Right cardiac atrium (tissue), 5 donors: ENCODE measurements at regions not wholly inside any gene's neighbourhood (a gene's known extent, or its start where the extent isn't known, plus 50 kb on each side); places are given as distances from the start of the nearest gene placed in this dataset.

Experiments
- ATAC-seq, 2 donors: fragments of 200-7000 bp; cut with Tn5 transposase; one replicate each; pipeline versions ENCODE4 v1.8.0 to v1.9.1; 2020; ENCODE audit warnings: moderate library complexity in 2 of 2, mild to moderate bottlenecking in 1 of 2
- DNase-seq, 3 donors: peaks; one replicate each; pipeline ENCODE4 v3.0.0-alpha.2; 2020
- H3K27ac ChIP-seq: one replicate; pipeline ENCODE4 v1.5.1; 2013; ENCODE audit warnings: mild to moderate bottlenecking, low read length, control low read depth, moderate library complexity
- H3K27me3 ChIP-seq: one replicate; pipeline ENCODE4 v1.6.1; 2013; ENCODE audit not compliant: control insufficient read depth, insufficient read depth
- H3K4me1 ChIP-seq: one replicate; pipeline ENCODE4 v1.6.1; 2013; ENCODE audit warnings: low read length; ENCODE audit not compliant: control insufficient read depth, insufficient read depth
- H3K4me3 ChIP-seq: one replicate; pipeline ENCODE4 v1.5.1; 2013; ENCODE audit warnings: low read length, control low read depth
- H3K9me3 ChIP-seq: one replicate; pipeline ENCODE4 v1.6.1; 2013; ENCODE audit warnings: low read length; ENCODE audit not compliant: control insufficient read depth
- whole genome bisulfite sequencing: extraction: QIAGEN DNeasy Blood & Tissue Kit; methylation state at CpG from one replicate; pipeline ENCODE4 v1.1.7; 2013; 5-methylcytosine and 5-hydroxymethylcytosine counted together
- intact Hi-C, 4 donors: fragments of 100-400 bp; cut with DNase I; formaldehyde crosslinking; loops; one replicate each; pipeline versions ENCODE4 v1.11.0 to v1.14.0; 2022 to 2023
- donor health status: healthy with polysubstance abuse.
- donor health status: DM: no; HTN: yes; CAD: no.
- donor health status: DM: no; HTN: no; CAD: no.
- donor health status: DM: no; HTN: yes; CAD: no; lungs with severe emphysema.
- donor health status: DM: yes; HTN: yes; CAD: no.

GRCh38 chr2:129797489-129798300, 181.8 kb upstream of the RAB6C start:
- Histone ChIP-seq H3K27ac (no peak overlapping the region), H3K4me1 (no peaks in the 10 kb centered on the region), H3K9me3 (no peaks in the 10 kb centered on the region), H3K27me3 (no peaks in the 10 kb centered on the region), H3K4me3 (no peak overlapping the region)
- WGBS, result 79% methylated on average over 16 of the region's 16 CpGs
- intact Hi-C loops, result no loop called here
- ATAC-seq (no peak), DNase-seq (no peak)

- intact Hi-C loops, result no loop called here
- H3K27me3 ChIP-seq, result no peaks in the 10 kb centered on the region
- DNase-seq (no peak), ATAC-seq (no peak)
- H3K9me3 ChIP-seq, result no peaks in the 10 kb centered on the region
- H3K4me1 ChIP-seq, result no peaks in the 10 kb centered on the region
- no peak overlapping the region for H3K4me3 ChIP-seq
- WGBS, result 87% methylated on average over 9 of the region's 9 CpGs
- H3K27ac ChIP-seq, result no peak overlapping the region
Observed at GRCh38 chr2:129798301-129798581, 181.2 kb upstream of the RAB6C start.

GRCh38 chr2:129798626-129799025, 180.8 kb upstream of the RAB6C start:
- intact Hi-C loops, result no loop called here
- Histone ChIP-seq H3K9me3 (no peaks in the 10 kb centered on the region), H3K27ac (no peak overlapping the region), H3K4me3 (no peak overlapping the region), H3K4me1 (no peaks in the 10 kb centered on the region), H3K27me3 (no peaks in the 10 kb centered on the region)
- DNase-seq, result no peak
- no peak for ATAC-seq
- 90% methylated on average over 9 of the region's 9 CpGs for WGBS

- intact Hi-C loops, result no loop called here
- Histone ChIP-seq H3K27ac (no peak overlapping the region), H3K9me3 (no peaks in the 10 kb centered on the region), H3K4me3 (no peak overlapping the region), H3K4me1 (no peaks in the 10 kb centered on the region), H3K27me3 (no peaks in the 10 kb centered on the region)
- DNase-seq, result no peak
- no peak for ATAC-seq
- 87% methylated on average over 18 of the region's 18 CpGs for WGBS
Observed at GRCh38 chr2:129799036-129799958, 180.2 kb upstream of the RAB6C start.

- Histone ChIP-seq H3K27ac (no peak overlapping the region), H3K4me3 (no peak overlapping the region), H3K27me3 (no peaks in the 10 kb centered on the region), H3K4me1 (no peaks in the 10 kb centered on the region), H3K9me3 (no peaks in the 10 kb centered on the region)
- ATAC-seq, result no peak
- 85% methylated on average over 5 of the region's 5 CpGs for WGBS
- DNase-seq, result no peak
- intact Hi-C loops, result no loop called here
Observed at GRCh38 chr2:129800285-129800684, 179.2 kb upstream of the RAB6C start.

- no peaks in the 10 kb centered on the region for H3K4me1 ChIP-seq
- DNase-seq (no peak), ATAC-seq (no peak)
- H3K9me3 ChIP-seq, result no peaks in the 10 kb centered on the region
- intact Hi-C loops, result no loop called here
- 69% methylated on average over 5 of the region's 5 CpGs for WGBS
- H3K27me3 ChIP-seq, result no peaks in the 10 kb centered on the region
- H3K27ac ChIP-seq, result no peak overlapping the region
- H3K4me3 ChIP-seq, result no peak overlapping the region
Observed at GRCh38 chr2:129800686-129801085, 178.8 kb upstream of the RAB6C start.

- WGBS, result 69% methylated on average over 1 of the region's 1 CpG
- H3K27ac ChIP-seq, result no peak overlapping the region
- H3K9me3 ChIP-seq, result no peaks in the 10 kb centered on the region
- intact Hi-C loops, result no loop called here
- no peak overlapping the region for H3K4me3 ChIP-seq
- no peak for ATAC-seq
- H3K27me3 ChIP-seq, result no peaks in the 10 kb centered on the region
- no peak for DNase-seq
- no peaks in the 10 kb centered on the region for H3K4me1 ChIP-seq
Observed at GRCh38 chr2:129801575-129801974, 177.9 kb upstream of the RAB6C start.

GRCh38 chr2:129802290-129802689, 177.2 kb upstream of the RAB6C start:
- 58% methylated on average over 5 of the region's 5 CpGs for WGBS
- Histone ChIP-seq H3K4me1 (no peaks in the 10 kb centered on the region), H3K9me3 (no peaks in the 10 kb centered on the region), H3K27me3 (no peaks in the 10 kb centered on the region), H3K27ac (no peak overlapping the region), H3K4me3 (no peak overlapping the region)
- intact Hi-C loops, result no loop called here
- DNase-seq (no peak), ATAC-seq (no peak)

- Histone ChIP-seq H3K4me1 (no peaks in the 10 kb centered on the region), H3K9me3 (no peaks in the 10 kb centered on the region), H3K4me3 (no peak overlapping the region), H3K27me3 (no peaks in the 10 kb centered on the region), H3K27ac (no peak overlapping the region)
- DNase-seq (no peak), ATAC-seq (no peak)
- intact Hi-C loops, result no loop called here
- 91% methylated on average over 1 of the region's 1 CpG for WGBS
Observed at GRCh38 chr2:129803032-129803431, 176.4 kb upstream of the RAB6C start.

- Histone ChIP-seq H3K27me3 (no peaks in the 10 kb centered on the region), H3K4me3 (no peak overlapping the region), H3K9me3 (no peaks in the 10 kb centered on the region), H3K27ac (no peak overlapping the region), H3K4me1 (no peaks in the 10 kb centered on the region)
- ATAC-seq, result no peak
- WGBS, result 85% methylated on average over 3 of the region's 3 CpGs
- no peak for DNase-seq
- intact Hi-C loops, result no loop called here
Observed at GRCh38 chr2:129803871-129804270, 175.6 kb upstream of the RAB6C start.

- no peaks in the 10 kb centered on the region for H3K4me1 ChIP-seq
- 51% methylated on average over 11 of the region's 11 CpGs for WGBS
- intact Hi-C loops, result no loop called here
- ATAC-seq (no peak), DNase-seq (no peak)
- no peak overlapping the region for H3K27ac ChIP-seq
- H3K4me3 ChIP-seq, result no peak overlapping the region
- no peaks in the 10 kb centered on the region for H3K9me3 ChIP-seq
- H3K27me3 ChIP-seq, result no peaks in the 10 kb centered on the region
Observed at GRCh38 chr2:129805899-129806298, 173.6 kb upstream of the RAB6C start.
